ENCODE measurements at regions not wholly inside any gene's neighbourhood (a gene's known extent, or its start where the extent isn't known, plus 50 kb on each side); places are given as distances from the start of the nearest gene placed in this dataset.

DNA sequence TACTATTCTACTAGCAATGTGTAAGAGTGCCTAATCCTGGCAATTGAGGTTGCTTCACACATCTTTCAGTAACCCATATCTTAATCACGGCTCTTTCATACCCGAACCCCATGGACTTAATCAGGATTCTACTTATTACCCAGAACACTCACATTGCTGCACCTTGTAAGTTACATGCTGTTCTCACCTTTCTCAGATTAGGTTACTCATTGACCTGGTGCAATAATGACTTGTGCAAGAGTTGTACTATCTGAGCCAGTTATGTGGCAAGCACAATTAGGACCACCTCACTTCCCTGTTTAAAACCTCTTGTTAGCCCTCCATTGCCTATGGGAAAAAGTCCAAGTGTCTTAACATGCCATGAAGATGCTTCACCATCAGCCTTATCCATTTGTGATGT lies 306.7 kb upstream of the E2F7 start:
- Histone ChIP-seq H3K27me3 (ENCODE audit: control insufficient read depth, insufficient read depth, low read length) (no peaks in the 10 kb centered on the region), H3K4me1 (ENCODE audit: control insufficient read depth, insufficient read depth, low read length) (no peaks in the 10 kb centered on the region), H3K36me3 (ENCODE audit: control insufficient read depth, insufficient read depth, low read length) (no peaks in the 10 kb centered on the region), H3K9me3 (replicated peaks; ENCODE audit: control insufficient read depth, low read depth, low read length) (no peaks in the 10 kb centered on the region), H3K27ac (ENCODE audit: low read length) (no peak overlapping the region), H3K4me3 (ENCODE audit: low read length) (no peak overlapping the region)
- WGBS (ENCODE audit: insufficient coverage), result 78% methylated on average over 2 of the region's 2 CpGs
- DNase-seq, result no peak

DNA sequence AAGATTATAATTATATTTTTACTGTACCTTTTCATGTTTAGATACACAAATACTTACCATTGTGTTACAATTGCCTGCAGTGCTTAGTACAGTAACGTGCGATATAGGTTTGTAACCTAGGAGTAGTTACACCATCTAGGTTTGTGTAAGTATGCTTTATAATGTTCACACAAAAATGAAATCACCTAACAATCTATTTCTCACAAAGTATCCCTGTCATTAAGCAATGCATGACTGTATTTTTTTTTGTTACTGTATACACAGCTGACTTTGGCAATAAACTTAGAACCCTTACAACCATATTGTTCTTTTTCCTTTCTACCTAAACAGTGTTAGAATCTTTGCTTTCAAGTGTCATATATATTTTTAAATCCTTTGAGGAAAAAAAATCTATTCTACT lies 303.0 kb upstream of the E2F7 start:
- no peak for DNase-seq
- no peaks in the 10 kb centered on the region for H3K4me1 ChIP-seq (ENCODE audit: control insufficient read depth, insufficient read depth, low read length)
- no peak overlapping the region for H3K27ac ChIP-seq (ENCODE audit: low read length)
- no peak overlapping the region for H3K4me3 ChIP-seq (ENCODE audit: low read length)
- no peaks in the 10 kb centered on the region for H3K36me3 ChIP-seq (ENCODE audit: control insufficient read depth, insufficient read depth, low read length)
- H3K27me3 ChIP-seq (ENCODE audit: control insufficient read depth, insufficient read depth, low read length), result no peaks in the 10 kb centered on the region
- no CpG with 5 or more reads among the region's 2 CpGs for WGBS (ENCODE audit: insufficient coverage)
- H3K9me3 ChIP-seq (replicated peaks; ENCODE audit: control insufficient read depth, low read depth, low read length), result no peaks in the 10 kb centered on the region

DNA sequence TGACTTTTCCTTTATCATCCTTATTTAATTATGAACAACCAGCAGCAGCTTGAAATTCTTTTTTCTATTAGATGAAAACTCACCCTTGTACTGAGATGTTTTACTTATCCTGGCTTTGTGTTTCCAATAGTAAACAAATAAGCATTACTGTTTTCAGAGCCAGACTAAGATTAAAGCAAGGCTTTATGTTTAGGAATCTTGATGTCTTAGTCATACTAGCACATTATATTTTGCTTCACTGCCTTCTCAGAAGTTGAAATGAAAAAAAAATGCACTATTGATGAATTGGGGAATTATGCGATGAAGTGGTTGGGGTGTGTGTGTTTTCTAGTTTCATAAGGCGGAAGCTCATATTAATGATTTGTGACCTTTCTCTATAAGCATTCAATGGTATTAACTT lies 301.2 kb upstream of the E2F7 start:
- no peaks in the 10 kb centered on the region for H3K9me3 ChIP-seq (replicated peaks; ENCODE audit: control insufficient read depth, low read depth, low read length)
- H3K27me3 ChIP-seq (ENCODE audit: control insufficient read depth, insufficient read depth, low read length), result no peaks in the 10 kb centered on the region
- no CpG with 5 or more reads among the region's 2 CpGs for WGBS (ENCODE audit: insufficient coverage)
- no peaks in the 10 kb centered on the region for H3K36me3 ChIP-seq (ENCODE audit: control insufficient read depth, insufficient read depth, low read length)
- no peak for DNase-seq
- no peaks in the 10 kb centered on the region for H3K4me1 ChIP-seq (ENCODE audit: control insufficient read depth, insufficient read depth, low read length)
- H3K27ac ChIP-seq (ENCODE audit: low read length), result no peak overlapping the region
- no peak overlapping the region for H3K4me3 ChIP-seq (ENCODE audit: low read length)

DNA sequence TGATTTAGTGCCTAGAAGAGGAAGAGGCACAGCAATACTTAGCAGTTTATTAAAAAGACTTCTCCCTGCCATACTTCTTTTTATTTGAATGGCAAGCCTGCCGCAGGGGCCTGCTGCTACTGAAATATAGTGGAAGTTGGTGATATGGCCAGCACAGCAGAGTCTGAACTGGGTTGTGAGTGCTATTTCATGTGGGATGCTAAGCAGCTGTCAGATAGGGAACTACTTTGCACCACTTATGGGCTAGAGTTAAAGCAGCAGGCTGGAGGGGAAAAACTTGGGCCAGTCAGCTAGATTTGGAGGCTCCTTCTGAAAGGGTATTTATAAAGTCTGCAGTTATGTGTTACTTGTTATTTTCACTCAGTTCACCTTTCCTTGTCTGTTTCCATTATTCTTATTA lies 299.0 kb upstream of the E2F7 start:
- no peak overlapping the region for H3K4me3 ChIP-seq (ENCODE audit: low read length)
- WGBS (ENCODE audit: insufficient coverage), result no CpG with 5 or more reads among the region's 1 CpG
- no peak overlapping the region for H3K27ac ChIP-seq (ENCODE audit: low read length)
- no peaks in the 10 kb centered on the region for H3K9me3 ChIP-seq (replicated peaks; ENCODE audit: control insufficient read depth, low read depth, low read length)
- no peak for DNase-seq
- H3K27me3 ChIP-seq (ENCODE audit: control insufficient read depth, insufficient read depth, low read length), result no peaks in the 10 kb centered on the region
- H3K4me1 ChIP-seq (ENCODE audit: control insufficient read depth, insufficient read depth, low read length), result no peaks in the 10 kb centered on the region
- no peaks in the 10 kb centered on the region for H3K36me3 ChIP-seq (ENCODE audit: control insufficient read depth, insufficient read depth, low read length)

DNA sequence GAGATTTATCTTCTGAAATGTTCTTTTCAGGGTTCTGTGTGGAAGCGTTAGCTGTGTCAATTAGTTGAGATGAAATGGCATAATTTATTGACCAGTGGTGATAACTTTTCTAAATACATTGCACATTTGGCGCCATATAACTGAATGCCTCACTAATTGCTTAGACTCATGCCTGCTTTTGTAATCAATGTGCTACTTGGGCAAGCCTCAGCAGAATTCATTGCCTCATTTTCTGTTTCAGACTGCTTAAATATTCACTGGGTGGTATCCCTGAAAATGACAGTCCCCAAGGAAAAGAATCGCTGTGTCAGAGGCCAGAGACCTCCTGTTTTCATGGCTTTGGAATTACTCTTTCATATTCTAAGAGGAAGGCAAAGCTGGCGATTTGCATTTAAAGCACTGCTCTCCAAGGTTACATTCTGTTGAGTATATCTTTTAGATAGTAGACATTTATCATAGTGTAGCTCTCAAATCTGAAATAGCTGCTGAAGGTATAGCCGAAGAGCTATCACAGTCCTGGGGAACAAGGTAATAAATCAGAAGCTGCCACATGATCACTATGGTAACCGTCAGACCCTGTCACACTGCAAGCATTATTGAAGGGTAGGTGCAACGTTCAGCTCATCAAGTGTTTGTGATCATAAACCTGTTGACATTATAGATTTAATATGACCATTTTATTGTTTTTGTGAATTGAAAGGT lies 297.3 kb upstream of the E2F7 start:
- no peaks in the 10 kb centered on the region for H3K4me1 ChIP-seq (ENCODE audit: control insufficient read depth, insufficient read depth, low read length)
- 39% methylated on average over 3 of the region's 7 CpGs for WGBS (ENCODE audit: insufficient coverage)
- no peaks in the 10 kb centered on the region for H3K27me3 ChIP-seq (ENCODE audit: control insufficient read depth, insufficient read depth, low read length)
- no peak for DNase-seq
- H3K36me3 ChIP-seq (ENCODE audit: control insufficient read depth, insufficient read depth, low read length), result no peaks in the 10 kb centered on the region
- H3K9me3 ChIP-seq (replicated peaks; ENCODE audit: control insufficient read depth, low read depth, low read length), result no peaks in the 10 kb centered on the region
- H3K27ac ChIP-seq (ENCODE audit: low read length), result no peak overlapping the region
- no peak overlapping the region for H3K4me3 ChIP-seq (ENCODE audit: low read length)

DNA sequence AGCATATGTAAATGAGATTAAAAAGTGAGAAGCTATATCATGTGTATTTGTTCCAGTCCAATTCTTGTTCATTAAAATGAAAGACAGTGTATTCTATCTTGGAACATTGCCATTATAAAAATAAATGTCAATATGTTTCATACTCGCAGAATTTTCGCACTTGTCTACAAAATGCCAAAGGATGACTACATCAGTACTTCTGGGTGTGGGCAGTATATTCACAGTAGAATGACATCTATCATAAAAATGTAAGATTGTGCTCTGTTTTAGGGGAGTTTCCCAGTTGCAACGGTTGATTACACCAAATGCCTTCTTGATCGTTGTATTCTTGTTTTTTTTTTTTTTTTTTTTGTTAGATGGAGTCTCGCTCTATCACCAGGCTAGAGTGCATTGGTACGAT lies 292.3 kb upstream of the E2F7 start:
- Histone ChIP-seq H3K4me3 (ENCODE audit: low read length) (no peak overlapping the region), H3K36me3 (ENCODE audit: control insufficient read depth, insufficient read depth, low read length) (no peaks in the 10 kb centered on the region), H3K4me1 (ENCODE audit: control insufficient read depth, insufficient read depth, low read length) (no peaks in the 10 kb centered on the region), H3K27me3 (ENCODE audit: control insufficient read depth, insufficient read depth, low read length) (no peaks in the 10 kb centered on the region), H3K27ac (ENCODE audit: low read length) (no peak overlapping the region), H3K9me3 (replicated peaks; ENCODE audit: control insufficient read depth, low read depth, low read length) (no peaks in the 10 kb centered on the region)
- WGBS (ENCODE audit: insufficient coverage), result no CpG with 5 or more reads among the region's 6 CpGs
- peak; percentile 32 for DNase-seq

DNA sequence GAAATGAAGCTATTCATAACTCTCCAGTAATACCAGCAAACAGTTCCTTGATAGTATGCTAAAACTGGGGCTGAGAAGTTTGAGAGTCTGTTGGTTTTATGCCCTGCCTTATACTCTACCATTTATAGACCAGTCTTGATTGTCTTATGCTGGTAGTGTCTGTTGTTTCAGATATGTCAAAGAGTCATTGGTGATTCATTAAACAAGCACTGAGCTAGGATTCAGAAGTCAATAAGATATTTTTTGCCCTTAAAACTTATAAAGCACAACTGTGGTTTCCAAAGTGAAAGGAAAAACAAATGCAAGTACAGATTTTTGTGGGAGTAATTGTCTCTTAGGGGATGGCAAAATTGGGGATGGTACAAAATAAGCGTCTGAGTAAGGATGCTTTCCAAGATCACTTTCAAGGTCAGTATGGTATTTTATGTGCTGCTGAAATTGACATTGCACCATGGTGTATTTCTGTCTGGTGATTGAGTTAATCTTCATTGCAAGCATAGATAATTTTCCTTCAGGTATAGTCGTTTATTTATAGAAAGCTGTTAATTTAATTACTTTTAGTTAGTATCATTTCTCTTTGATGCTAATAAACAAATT lies 289.5 kb upstream of the E2F7 start:
- Histone ChIP-seq H3K4me3 (ENCODE audit: low read length) (no peak overlapping the region), H3K9me3 (replicated peaks; ENCODE audit: control insufficient read depth, low read depth, low read length) (no peaks in the 10 kb centered on the region), H3K36me3 (ENCODE audit: control insufficient read depth, insufficient read depth, low read length) (no peaks in the 10 kb centered on the region), H3K27ac (ENCODE audit: low read length) (no peak overlapping the region), H3K27me3 (ENCODE audit: control insufficient read depth, insufficient read depth, low read length) (no peaks in the 10 kb centered on the region), H3K4me1 (ENCODE audit: control insufficient read depth, insufficient read depth, low read length) (no peaks in the 10 kb centered on the region)
- DNase-seq, result no peak
- WGBS (ENCODE audit: insufficient coverage), result 71% methylated on average over 1 of the region's 2 CpGs

DNA sequence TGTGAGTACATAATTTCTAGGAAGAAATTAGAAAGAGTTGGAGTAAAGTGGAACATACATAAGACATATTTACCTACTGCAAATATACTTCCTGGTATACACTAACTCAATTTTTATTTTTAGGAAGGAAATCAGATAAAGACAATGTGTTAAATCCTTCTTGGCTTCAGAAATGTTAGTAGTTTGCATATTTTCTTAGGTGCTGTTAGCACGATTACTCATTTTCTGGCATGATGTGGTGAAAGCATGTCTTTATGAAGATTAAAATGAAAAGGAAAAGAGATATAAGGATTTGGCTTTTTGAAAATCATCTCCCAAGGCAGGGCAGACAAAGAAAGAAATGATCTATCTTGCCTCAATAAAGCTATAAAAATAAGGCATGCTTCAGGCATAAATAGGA lies 287.6 kb upstream of the E2F7 start:
- Histone ChIP-seq H3K4me1 (ENCODE audit: control insufficient read depth, insufficient read depth, low read length) (no peaks in the 10 kb centered on the region), H3K27me3 (ENCODE audit: control insufficient read depth, insufficient read depth, low read length) (no peaks in the 10 kb centered on the region), H3K9me3 (replicated peaks; ENCODE audit: control insufficient read depth, low read depth, low read length) (no peaks in the 10 kb centered on the region), H3K27ac (ENCODE audit: low read length) (no peak overlapping the region), H3K36me3 (ENCODE audit: control insufficient read depth, insufficient read depth, low read length) (no peaks in the 10 kb centered on the region), H3K4me3 (ENCODE audit: low read length) (no peak overlapping the region)
- DNase-seq, result peak; percentile 38
- no CpG with 5 or more reads among the region's 1 CpG for WGBS (ENCODE audit: insufficient coverage)

DNA sequence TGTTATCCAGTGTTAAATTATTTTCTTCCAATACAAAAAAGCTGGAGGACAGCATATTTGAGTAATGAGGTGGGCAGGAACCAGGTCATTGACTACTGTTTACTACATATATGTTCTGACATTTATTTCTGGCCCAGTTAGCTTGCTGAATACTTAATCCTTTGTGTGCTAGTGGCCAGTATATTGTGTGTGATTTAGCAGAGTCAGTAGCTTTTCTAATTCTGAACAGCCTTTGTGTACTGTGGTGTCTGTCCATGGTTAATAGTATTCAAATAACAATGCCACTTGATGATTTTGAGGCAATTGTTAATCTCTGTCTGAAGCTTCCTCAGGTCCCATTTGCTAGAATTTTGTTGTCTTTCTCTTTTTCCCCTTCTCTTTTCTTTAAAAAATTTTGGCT lies 286.5 kb upstream of the E2F7 start:
- Histone ChIP-seq H3K4me3 (ENCODE audit: low read length) (no peak overlapping the region), H3K27me3 (ENCODE audit: control insufficient read depth, insufficient read depth, low read length) (no peaks in the 10 kb centered on the region), H3K36me3 (ENCODE audit: control insufficient read depth, insufficient read depth, low read length) (no peaks in the 10 kb centered on the region), H3K27ac (ENCODE audit: low read length) (no peak overlapping the region), H3K9me3 (replicated peaks; ENCODE audit: control insufficient read depth, low read depth, low read length) (no peaks in the 10 kb centered on the region), H3K4me1 (ENCODE audit: control insufficient read depth, insufficient read depth, low read length) (no peaks in the 10 kb centered on the region)
- DNase-seq, result no peak

DNA sequence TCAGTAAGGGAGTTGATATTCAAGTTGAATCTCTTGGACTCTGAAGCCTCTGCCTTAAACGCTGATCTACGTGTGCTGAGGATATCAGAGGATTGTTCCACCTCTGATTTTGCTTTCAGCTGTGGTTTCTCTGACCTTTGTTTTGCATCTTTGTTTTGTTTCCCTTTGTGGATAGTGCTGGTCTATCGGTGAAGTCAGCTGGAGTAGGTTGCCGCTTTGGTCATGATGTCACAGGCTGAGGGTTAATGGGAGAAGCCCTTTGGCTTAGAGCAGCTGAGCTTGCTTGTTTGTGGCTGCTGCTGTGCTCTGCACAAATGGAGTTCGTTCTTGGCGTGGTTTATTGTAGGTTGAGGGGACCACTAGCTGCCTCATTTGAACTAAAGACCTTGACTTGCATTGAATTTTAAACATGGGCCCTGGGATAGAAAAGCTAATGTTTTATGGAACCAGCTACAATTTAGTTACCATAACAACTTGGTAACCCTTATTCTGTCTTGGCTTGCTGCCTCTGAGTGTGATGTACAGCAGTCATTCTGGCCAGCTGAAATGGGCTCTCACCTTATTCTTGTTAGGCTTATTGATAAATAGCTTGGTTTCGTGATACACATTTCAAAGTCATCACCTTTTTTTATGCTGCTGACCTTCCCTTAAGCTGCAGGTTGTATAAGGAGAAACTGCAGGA lies 284.5 kb upstream of the E2F7 start:
- Histone ChIP-seq H3K36me3 (ENCODE audit: control insufficient read depth, insufficient read depth, low read length) (no peaks in the 10 kb centered on the region), H3K9me3 (replicated peaks; ENCODE audit: control insufficient read depth, low read depth, low read length) (no peaks in the 10 kb centered on the region), H3K4me1 (ENCODE audit: control insufficient read depth, insufficient read depth, low read length) (peaks cover 2% of the 10 kb centered on the region), H3K4me3 (ENCODE audit: low read length) (no peak overlapping the region), H3K27ac (ENCODE audit: low read length) (no peak overlapping the region), H3K27me3 (ENCODE audit: control insufficient read depth, insufficient read depth, low read length) (no peaks in the 10 kb centered on the region)
- WGBS (ENCODE audit: insufficient coverage), result 55% methylated on average over 5 of the region's 7 CpGs
- DNase-seq, result peak; percentile 16

All from muscle of leg (tissue), 3 donors.